Small intestine (tissue), 7 donors: ENCODE measurements at regions not wholly inside any gene's neighbourhood (a gene's known extent, or its start where the extent isn't known, plus 50 kb on each side); places are given as distances from the start of the nearest gene placed in this dataset.

Experiments used
- DNase-seq, 2 donors: peaks; one replicate each; pipeline versions ENCODE4 v3.0.0 to v3.0.0-alpha.2; 2013
- FAIRE-seq: peaks from 2 replicates; lab custom pipeline; 2012; peaks lifted over from hg19 to GRCh38; lab: Jason Lieb, UNC
- H3K27ac ChIP-seq, 3 donors: one replicate each; pipeline ENCODE4 v1.5.1; 2013; ENCODE audit warnings: low read length in 2 of 3, mild to moderate bottlenecking in 2 of 3, control low read depth in 1 of 3, inconsistent platforms in 1 of 3, low read depth in 1 of 3, moderate library complexity in 1 of 3
- H3K27me3 ChIP-seq, 3 donors: one replicate each; pipeline ENCODE4 v1.6.1; 2013; ENCODE audit warnings: low read length in 3 of 3, inconsistent platforms in 1 of 3; ENCODE audit not compliant: control insufficient read depth in 3 of 3, insufficient read depth in 3 of 3
- H3K36me3 ChIP-seq, 3 donors: one replicate each; pipeline ENCODE4 v1.6.1; 2013; ENCODE audit warnings: low read length in 3 of 3, inconsistent platforms in 1 of 3, low read depth in 1 of 3, mild to moderate bottlenecking in 1 of 3, moderate library complexity in 1 of 3; ENCODE audit not compliant: control insufficient read depth in 3 of 3, insufficient read depth in 2 of 3
- H3K4me1 ChIP-seq, 3 donors: one replicate each; pipeline ENCODE4 v1.6.1; 2013; ENCODE audit warnings: low read length in 2 of 3, inconsistent platforms in 1 of 3, low read depth in 1 of 3, mild to moderate bottlenecking in 1 of 3, moderate library complexity in 1 of 3; ENCODE audit not compliant: control insufficient read depth in 3 of 3, insufficient read depth in 2 of 3
- H3K4me3 ChIP-seq, 3 donors: one replicate each; pipeline ENCODE4 v1.5.1; 2013; ENCODE audit warnings: low read length in 3 of 3, control low read depth in 1 of 3, inconsistent platforms in 1 of 3, low read depth in 1 of 3, mild to moderate bottlenecking in 1 of 3, moderate library complexity in 1 of 3
- H3K9me3 ChIP-seq, 2 donors: one replicate each; pipeline ENCODE4 v1.6.1; 2013; ENCODE audit warnings: low read depth in 1 of 2, low read length in 1 of 2; ENCODE audit not compliant: control insufficient read depth in 2 of 2, insufficient read depth in 1 of 2
- WGBS, 3 donors: extraction: QIAGEN DNeasy Blood & Tissue Kit; methylation state at CpG; one replicate each; pipeline ENCODE4 v1.1.7; 2013; 5-methylcytosine and 5-hydroxymethylcytosine counted together
- donor health status: healthy with polysubstance abuse.
- donor health status: control.
- donor health status: control.
- donor health status: Bipolar disorder and iron deficiency.
- donor health status: healthy.

DNA sequence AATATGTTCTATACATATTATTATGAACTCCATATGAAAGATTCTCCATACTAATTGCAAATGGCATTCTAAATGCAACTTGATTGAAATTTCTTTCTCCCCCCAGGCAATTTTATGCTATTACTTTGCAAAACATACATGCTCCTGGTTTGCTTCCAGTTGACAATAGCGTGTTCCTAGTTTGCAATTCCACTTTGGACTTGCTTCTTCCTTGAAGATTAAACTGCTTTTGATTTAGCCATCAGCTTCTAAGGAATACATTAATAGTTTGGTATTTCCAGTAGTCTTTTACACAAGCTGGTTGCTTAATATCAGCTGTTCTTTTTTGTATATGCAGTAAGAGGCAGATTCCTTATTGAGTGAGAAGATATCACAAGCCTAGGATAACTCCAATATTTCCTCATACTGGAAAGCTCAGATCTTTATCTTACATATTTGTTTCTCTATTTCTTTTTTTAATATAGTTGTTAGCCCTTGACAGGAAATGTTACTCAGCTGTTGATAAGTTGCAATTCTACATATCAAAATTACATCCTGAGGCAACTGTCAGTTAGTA is 1941.7 kb upstream of the LRRTM1 start:
- FAIRE-seq (no peak), DNase-seq (no peak)
- Histone ChIP-seq H3K36me3 (no peaks in the 10 kb centered on the region), H3K4me1 (no peaks in the 10 kb centered on the region), H3K9me3 (no peaks in the 10 kb centered on the region), H3K27ac (no peak overlapping the region), H3K27me3 (no peaks in the 10 kb centered on the region), H3K4me3 (no peak overlapping the region)
- 73 to 77% (median 74%) methylated on average over 1 of the region's 1 CpG for WGBS, 3 donors

DNA sequence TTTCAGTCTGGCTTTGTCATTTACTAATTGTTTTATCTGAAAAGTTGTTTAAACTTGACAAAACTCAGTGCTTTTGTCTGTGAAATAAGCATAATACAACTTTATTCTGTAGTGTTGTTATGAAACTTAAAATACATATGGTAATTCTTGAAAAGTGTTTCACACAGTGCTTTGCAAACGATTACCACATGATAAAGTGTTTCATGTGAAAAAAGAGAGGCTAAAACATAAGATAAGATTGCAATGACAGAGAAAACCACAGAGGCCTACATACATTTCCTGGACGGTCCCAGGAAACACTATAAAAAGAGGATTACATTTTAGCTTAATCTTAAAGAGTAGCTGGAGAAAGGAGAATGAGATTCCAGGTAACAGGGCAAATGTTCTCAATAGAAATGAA is 1934.6 kb upstream of the LRRTM1 start:
- no peak for FAIRE-seq

DNA sequence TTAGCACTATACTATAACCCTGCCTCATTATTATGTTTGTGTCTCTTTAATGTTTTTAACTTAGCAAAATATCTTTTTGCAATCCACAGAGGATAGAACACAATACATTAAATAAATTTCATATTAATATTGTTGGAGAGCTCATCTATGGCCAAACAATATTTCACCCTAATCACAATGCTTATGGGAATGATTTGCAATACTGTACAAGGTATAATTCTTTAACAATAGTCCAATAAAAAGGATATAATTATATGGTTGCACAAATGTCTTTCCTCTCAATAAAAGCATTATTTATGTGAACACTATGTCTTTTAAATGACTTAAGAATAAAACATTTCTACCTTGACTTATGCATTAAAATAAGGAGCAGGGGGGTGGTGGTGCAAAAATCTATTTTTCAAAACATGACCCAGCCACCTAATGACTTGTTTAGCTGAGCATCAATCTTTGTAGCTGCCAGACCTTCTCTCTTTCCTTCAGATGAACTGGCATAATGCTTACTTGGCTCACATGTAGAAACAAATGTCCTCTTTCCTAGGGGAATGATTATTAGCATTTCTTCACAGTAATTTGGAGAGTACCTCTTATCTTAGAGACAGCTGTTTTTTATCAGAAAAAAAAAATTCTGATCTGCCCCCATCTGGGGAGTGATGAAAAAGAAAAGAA is 1933.6 kb upstream of the LRRTM1 start:
- H3K4me3 ChIP-seq = no peak overlapping the region
- DNase-seq (no peak), FAIRE-seq (no peak)
- no peaks in the 10 kb centered on the region for H3K36me3 ChIP-seq
- no peak overlapping the region for H3K27ac ChIP-seq
- no peaks in the 10 kb centered on the region for H3K9me3 ChIP-seq
- H3K27me3 ChIP-seq = no peaks in the 10 kb centered on the region
- no peaks in the 10 kb centered on the region for H3K4me1 ChIP-seq

More for the DNA sequence above, 1934.6 kb upstream of the LRRTM1 start:
- Histone ChIP-seq H3K27ac (no peak overlapping the region), H3K27me3 (no peaks in the 10 kb centered on the region), H3K4me3 (no peak overlapping the region), H3K9me3 (no peaks in the 10 kb centered on the region), H3K36me3 (no peaks in the 10 kb centered on the region), H3K4me1 (no peaks in the 10 kb centered on the region)
- 17 to 39% (median 23%) methylated on average over 2 of the region's 2 CpGs for WGBS, 3 donors
- no peak for DNase-seq

GRCh38 chr2:82234283-82234874 is 1929.8 kb upstream of the LRRTM1 start:
- FAIRE-seq = no peak
- no peaks in the 10 kb centered on the region for H3K36me3 ChIP-seq

GRCh38 chr2:82233806-82234205 is 1929.3 kb upstream of the LRRTM1 start:
- H3K4me3 ChIP-seq = no peak overlapping the region
- no peaks in the 10 kb centered on the region for H3K36me3 ChIP-seq
- H3K9me3 ChIP-seq = no peaks in the 10 kb centered on the region
- H3K4me1 ChIP-seq = no peaks in the 10 kb centered on the region
- FAIRE-seq (no peak), DNase-seq (no peak)
- no peaks in the 10 kb centered on the region for H3K27me3 ChIP-seq
- H3K27ac ChIP-seq = no peak overlapping the region

More at GRCh38 chr2:82234283-82234874, 1929.8 kb upstream of the LRRTM1 start:
- H3K4me3 ChIP-seq = no peak overlapping the region
- 70 to 79% (median 73%) methylated on average over 8 of the region's 8 CpGs for WGBS, 3 donors
- DNase-seq = no peak
- no peak overlapping the region for H3K27ac ChIP-seq
- no peaks in the 10 kb centered on the region for H3K4me1 ChIP-seq
- H3K27me3 ChIP-seq = no peaks in the 10 kb centered on the region
- H3K9me3 ChIP-seq = no peaks in the 10 kb centered on the region

DNA sequence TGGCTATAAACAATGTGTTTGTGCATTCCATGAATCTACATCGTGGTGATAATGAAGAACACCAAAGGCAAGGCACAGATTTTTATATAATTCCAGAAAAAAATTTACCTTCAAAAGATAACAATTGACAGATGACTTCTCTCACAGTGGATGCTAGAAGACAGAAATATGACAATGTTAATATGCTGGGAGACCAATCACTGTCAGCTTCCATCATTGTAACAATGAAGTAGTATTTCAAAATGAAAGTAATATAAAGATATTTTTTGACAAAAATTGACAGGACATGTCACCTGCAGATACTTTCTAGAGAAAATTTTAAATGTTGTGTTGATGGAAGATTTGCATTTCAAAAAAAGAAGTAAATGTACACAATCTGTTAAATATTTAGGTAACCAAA is 1925.9 kb upstream of the LRRTM1 start:
- WGBS, 3 donors = 56 to 70% (median 60%) methylated on average over 1 of the region's 1 CpG
- Histone ChIP-seq H3K9me3 (no peaks in the 10 kb centered on the region), H3K36me3 (no peaks in the 10 kb centered on the region), H3K27ac (no peak overlapping the region), H3K4me1 (no peaks in the 10 kb centered on the region), H3K27me3 (no peaks in the 10 kb centered on the region), H3K4me3 (no peak overlapping the region)
- no peak for FAIRE-seq
- no peak for DNase-seq

DNA sequence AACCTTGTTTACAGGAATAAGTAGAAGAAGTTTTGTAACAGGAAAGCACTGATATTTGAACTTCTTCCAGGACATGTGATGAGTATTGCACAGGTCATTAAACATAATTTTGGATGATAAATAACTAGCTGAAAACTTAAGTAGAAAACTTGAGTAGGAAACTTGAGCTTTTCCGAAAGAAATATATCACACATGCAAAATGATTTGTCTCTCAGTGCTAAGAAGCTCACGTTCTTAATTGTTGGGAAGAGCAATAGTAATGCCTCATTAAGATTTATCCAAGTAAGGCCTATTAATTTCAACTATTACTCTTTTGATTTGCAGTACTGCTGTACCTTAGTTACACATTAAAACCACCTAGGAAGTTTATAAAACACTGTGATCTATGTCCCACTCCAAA is 1921.9 kb upstream of the LRRTM1 start:
- FAIRE-seq (no peak), DNase-seq (no peak)
- Histone ChIP-seq H3K4me3 (no peak overlapping the region), H3K27me3 (no peaks in the 10 kb centered on the region), H3K4me1 (no peaks in the 10 kb centered on the region), H3K27ac (no peak overlapping the region), H3K9me3 (no peaks in the 10 kb centered on the region), H3K36me3 (no peaks in the 10 kb centered on the region)
- WGBS, 3 donors = 64 to 79% (median 71%) methylated on average over 2 of the region's 2 CpGs

- 58 to 72% (median 70%) methylated on average over 5 of the region's 5 CpGs for WGBS, 3 donors
- Histone ChIP-seq H3K4me1 (no peaks in the 10 kb centered on the region), H3K4me3 (no peak overlapping the region), H3K27ac (no peak overlapping the region), H3K27me3 (no peaks in the 10 kb centered on the region), H3K36me3 (no peaks in the 10 kb centered on the region), H3K9me3 (no peaks in the 10 kb centered on the region)
- DNase-seq (peak in 1 of 2 donors; percentile 1), FAIRE-seq (no peak)
These were observed 1919.9 kb upstream of the LRRTM1 start for GRCh38 chr2:82224301-82224940.
